IPS-NIHi7 (cell line): ENCODE measurements at regions not wholly inside any gene's neighbourhood (a gene's known extent, or its start where the extent isn't known, plus 50 kb on each side); places are given as distances from the start of the nearest gene placed in this dataset.

Experiments
- DNase-seq: peaks from one replicate; pipeline ENCODE4 v3.0.0; 2012; ENCODE audit warnings: mixed read lengths; ENCODE audit errors: extremely low spot score

GRCh38 chr22:47282851-47283250 is 520.4 kb downstream of the TBC1D22A start:
- DNase-seq: no peak

DNA sequence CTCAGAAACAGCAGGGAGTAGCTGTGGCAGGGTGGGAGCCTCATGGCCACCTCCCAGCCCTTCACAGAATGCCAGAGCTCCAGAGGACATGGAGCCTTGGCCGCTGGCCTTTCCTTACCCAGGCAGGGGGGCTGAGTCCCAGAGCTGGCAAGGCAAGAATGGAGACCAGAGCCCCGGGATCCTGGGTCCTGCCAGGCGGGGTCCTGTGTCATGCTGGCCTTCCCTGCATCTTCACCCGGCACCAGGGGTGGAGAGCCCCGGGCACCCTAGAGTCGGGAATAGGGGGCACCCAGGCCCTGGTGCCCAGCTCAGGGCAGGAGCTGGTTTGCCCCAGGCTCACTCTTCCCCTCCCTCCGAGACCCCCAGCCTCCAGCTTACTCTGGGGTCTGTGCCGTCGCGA is 519.9 kb downstream of the TBC1D22A start:
- DNase-seq: no peak

DNA sequence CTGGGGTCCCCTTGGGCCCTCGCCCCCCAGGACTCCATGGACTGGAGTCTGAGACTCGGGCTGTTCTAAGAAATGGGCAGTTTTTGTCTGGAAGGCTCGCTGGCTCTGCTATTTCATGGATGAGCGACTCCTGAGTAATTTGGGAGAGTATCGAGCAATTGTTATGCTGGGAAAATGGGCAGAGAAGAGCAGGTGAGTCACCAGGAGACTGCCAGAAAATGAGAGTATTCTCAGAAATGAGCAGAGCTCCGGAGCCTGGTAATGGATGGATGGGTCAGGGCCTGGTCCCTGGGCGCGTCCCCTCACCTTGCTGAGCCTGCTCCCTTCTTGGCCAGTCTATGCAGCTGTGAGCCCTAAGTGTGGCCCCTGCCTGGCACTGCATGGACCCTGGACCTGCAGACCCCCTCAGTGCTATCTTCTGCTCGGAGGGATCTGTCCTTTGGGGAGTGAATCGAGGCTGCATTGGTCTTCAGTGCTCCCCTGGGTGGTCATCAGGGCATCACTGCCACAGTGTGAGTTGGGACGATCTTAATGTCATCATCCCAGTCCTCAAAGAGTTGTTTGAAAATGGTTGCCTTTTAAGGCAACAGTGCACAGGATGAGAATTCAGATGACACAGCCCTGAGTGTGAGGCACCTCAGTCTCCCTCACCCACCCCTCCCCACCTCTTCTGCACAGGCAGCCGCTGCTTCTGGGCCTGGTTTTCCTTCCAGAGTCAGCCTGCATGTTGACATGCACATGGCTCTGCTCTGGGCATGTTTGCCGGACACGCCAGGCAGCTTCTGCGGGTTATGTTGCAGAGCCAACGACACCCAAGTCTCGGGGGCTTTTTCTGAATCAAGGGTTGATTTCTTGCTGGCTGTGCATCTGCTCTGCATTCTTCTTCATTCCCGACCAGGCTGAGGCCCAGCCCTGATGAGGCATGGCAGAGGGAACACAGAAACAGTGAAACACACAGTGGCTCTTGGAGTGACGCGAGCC is 519.0 kb downstream of the TBC1D22A start:
- no peak for DNase-seq

DNA sequence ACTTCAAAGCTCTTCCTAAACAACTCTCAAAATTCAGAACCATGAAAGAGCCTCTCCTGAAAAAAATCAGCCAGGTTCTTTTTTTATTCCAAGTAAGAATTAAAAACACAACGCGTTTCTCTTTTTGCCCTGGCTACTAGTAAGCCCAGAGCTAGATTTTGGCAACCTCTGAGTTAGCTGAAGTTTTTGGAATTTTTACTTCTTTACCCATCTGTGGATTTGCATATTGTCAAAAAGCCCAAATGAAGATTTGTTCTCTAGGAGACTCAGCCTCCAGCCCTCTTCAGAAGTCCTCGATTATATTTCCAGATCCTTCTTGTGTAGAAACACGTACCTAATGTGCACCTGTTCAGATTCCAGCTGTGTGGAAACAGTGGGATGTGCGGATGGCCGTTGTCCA is 517.9 kb downstream of the TBC1D22A start:
- no peak for DNase-seq

DNA sequence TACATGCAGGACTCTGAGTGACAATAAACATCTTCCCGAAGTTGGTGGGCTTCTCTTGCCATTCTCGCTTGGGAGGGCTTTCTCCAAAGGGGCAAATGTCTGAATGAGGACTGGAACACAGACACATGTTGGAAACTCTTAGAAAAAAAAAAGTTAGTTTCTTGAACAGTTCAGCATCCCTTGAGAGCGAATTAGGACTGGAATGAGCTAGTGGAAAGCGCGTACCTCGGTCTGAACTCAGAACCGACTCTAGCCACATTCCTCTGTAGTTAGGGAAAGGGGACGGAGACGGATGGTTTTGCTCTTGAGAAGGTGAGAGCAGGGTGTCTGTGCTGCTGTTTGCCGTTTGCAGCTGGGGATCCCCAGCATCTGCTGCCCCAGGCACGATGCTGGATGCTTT is 517.3 kb downstream of the TBC1D22A start:
- DNase-seq: no peak

- no peak for DNase-seq
Measured at GRCh38 chr22:47279337-47279736, 516.9 kb downstream of the TBC1D22A start.

- no peak for DNase-seq
Measured at GRCh38 chr22:47278655-47279054, 516.2 kb downstream of the TBC1D22A start.

- no peak for DNase-seq
Measured at GRCh38 chr22:47277531-47277930, 515.1 kb downstream of the TBC1D22A start.

GRCh38 chr22:47276991-47277390 is 514.5 kb downstream of the TBC1D22A start:
- no peak for DNase-seq

DNA sequence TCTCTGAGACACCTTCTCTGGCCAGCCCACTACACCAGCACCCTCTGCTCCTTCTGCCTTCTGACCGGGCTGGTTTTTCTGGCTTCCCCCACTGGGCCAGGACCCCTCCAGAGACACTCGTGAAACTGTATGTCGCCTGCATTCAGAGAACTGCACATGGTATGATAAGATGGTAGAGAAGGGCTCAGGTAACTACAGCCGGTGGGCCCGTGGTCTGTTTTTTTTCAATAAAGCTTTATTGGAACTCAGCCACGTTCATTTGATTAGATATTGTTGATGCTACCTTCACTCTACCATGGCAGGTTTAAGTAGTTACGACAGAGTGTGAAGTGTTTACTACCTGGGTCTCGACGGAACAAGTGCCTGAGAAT is 514.0 kb downstream of the TBC1D22A start:
- DNase-seq: no peak

- no peak for DNase-seq
Measured at GRCh38 chr22:47275605-47276449, 513.4 kb downstream of the TBC1D22A start.

- no peak for DNase-seq
Measured at GRCh38 chr22:47274196-47274595, 511.7 kb downstream of the TBC1D22A start.

DNA sequence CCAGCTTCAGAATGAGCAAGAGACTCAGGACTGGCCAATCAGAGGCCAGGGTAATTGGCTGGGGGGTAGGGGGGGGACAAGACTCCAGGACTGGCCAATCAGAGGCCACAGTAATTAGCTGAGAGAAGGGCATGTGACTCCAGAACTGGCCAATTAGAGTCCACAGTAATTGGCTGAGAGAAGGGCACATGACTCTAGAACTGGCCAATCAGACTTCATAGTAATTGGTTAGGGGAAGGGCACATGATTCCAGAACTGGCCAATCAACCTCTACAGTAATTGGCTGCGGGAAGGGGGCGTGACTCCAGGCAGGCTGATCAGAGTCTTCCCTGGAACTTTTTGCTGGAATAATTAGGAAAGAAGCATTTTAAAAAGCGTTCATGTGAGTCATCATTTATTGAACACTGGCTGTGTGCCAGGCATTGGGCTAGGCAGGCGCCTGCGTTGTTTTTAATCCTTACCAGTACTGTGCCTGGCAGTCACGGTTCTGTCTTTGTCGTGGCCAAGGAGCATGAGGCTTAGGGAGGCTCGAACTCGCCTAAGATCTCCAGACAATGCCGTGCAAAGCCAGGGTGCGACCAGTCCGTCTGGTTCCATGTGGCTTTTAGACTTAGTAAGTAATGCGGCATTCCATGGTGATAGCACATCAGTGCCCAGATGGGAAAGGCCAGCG is 508.1 kb downstream of the TBC1D22A start:
- no peak for DNase-seq

GRCh38 chr22:47269516-47270088 is 507.2 kb downstream of the TBC1D22A start:
- no peak for DNase-seq

GRCh38 chr22:47267513-47268282 is 505.2 kb downstream of the TBC1D22A start:
- no peak for DNase-seq

DNA sequence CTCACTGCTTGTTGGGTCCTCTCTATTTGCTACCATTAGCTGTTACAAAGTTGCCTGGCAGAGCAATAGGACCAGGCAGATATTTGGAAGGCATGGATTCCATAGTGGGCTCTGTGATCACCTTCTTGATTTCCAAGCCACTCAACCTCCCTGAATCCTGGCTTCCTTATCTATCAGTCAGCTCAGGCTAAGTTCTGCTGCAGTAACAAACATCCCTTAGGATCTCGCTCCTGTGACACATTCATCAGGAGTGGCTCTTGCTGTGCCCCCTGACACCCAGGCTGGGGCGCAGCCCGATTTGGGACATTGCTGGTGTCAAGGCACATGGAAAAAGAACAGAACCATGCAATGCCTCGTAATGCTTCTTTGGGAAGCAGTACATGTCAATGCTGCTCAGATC is 503.9 kb downstream of the TBC1D22A start:
- no peak for DNase-seq

DNA sequence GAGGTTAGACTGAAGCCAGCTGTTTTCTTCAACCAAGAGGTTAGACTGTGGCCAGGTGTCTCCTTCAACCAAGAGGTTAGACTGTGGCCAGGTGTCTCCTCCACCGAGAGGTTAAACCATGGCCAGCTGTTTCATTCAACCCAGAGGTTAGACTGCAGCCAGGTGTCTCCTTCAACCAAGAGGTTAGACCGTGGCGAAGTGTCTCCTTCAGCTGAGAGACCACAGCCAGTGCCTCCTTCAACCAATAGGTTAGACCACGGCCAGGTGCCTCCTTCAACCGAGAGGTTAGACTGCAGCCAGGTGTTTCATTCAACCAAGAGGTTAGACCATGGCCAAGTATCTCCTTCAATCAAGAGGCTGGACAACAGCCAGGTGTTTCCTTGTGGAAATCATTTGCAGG is 498.1 kb downstream of the TBC1D22A start:
- no peak for DNase-seq

- DNase-seq: no peak
Measured at GRCh38 chr22:47259990-47260389, 497.5 kb downstream of the TBC1D22A start.

GRCh38 chr22:47259049-47259448 is 496.6 kb downstream of the TBC1D22A start:
- DNase-seq: no peak

DNA sequence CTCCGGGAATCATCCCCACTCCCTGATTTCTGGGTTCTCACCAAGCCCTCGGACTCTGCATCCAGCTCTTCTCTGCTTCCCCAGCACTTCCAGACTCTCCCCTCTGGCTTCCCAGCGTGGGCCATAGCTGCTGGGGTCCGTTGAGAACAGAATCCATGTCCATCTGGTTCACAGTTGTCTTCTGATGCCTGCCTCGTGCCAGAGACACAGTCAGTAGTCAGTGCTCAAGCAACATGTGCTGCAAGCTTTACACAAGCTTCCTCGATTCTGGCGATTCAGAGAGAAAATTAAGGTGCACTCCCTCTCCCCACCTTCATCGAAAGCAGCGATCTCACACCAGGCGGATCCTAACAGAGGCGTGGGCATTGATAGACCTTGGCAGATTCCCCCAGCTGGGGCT is 495.5 kb downstream of the TBC1D22A start:
- no peak for DNase-seq

DNA sequence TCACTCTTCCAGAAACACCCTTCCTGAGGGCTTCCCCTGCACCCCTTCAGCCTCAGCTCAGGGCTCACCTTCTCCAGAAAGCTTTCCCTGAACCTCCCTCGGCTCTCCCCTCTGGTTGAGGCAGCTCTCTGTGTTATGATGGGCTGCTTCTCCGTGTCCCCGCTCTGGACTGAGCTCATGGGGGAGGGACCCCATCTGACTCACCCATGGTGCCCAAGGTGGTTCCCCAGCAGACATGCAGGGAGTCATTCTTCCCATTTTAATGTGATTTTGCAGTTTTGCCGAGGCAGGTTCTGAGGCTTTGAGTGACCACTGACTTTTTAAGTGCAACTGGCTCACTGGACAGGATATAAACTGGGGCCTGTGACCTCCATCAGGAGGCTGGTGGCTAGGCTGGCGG is 495.1 kb downstream of the TBC1D22A start:
- DNase-seq: no peak
